ENCODE measurements at regions not wholly inside any gene's neighbourhood (a gene's known extent, or its start where the extent isn't known, plus 50 kb on each side); places are given as distances from the start of the nearest gene placed in this dataset.
"Not testable (repeated sequence)": the region's sequence is repeated elsewhere in the genome, so short reads cannot be mapped to it uniquely, and the experiment has no call there.

- not testable (repeated sequence) for FAIRE-seq; DNase-seq (ENCODE audit: insufficient read length, low spot score)
These were observed 111.5 kb upstream of the BDP1 start for GRCh38 chr5:71343994-71344393.

- DNase-seq (ENCODE audit: insufficient read length, low spot score): not testable (repeated sequence)
- FAIRE-seq: peak; percentile 89
These were observed 82.8 kb upstream of the BDP1 start for GRCh38 chr5:71372601-71373000.

GRCh38 chr5:71373054-71373734 lies 82.3 kb upstream of the BDP1 start:
- peak; percentile 27 for FAIRE-seq
- DNase-seq (ENCODE audit: insufficient read length, low spot score): not testable (repeated sequence)

- DNase-seq (ENCODE audit: insufficient read length, low spot score): not testable (repeated sequence)
- FAIRE-seq: peak; percentile 74
These were observed 71.2 kb upstream of the BDP1 start for GRCh38 chr5:71384204-71384603.

- FAIRE-seq: no peak
- no peak for TF ChIP-seq POLR2A (IDR thresholded peaks at IDR 0.05; ENCODE audit: low read depth, low read length)
- no peak for DNase-seq (ENCODE audit: insufficient read length, low spot score)
These were observed 70.7 kb upstream of the BDP1 start for GRCh38 chr5:71384706-71385105.

GRCh38 chr5:71385208-71385607 lies 70.2 kb upstream of the BDP1 start:
- FAIRE-seq: peak; percentile 52
- not testable (repeated sequence) for DNase-seq (ENCODE audit: insufficient read length, low spot score)

GRCh38 chr5:71388184-71388583 lies 67.3 kb upstream of the BDP1 start:
- DNase-seq (ENCODE audit: insufficient read length, low spot score); FAIRE-seq: not testable (repeated sequence)

GRCh38 chr5:71398400-71398799 lies 57.1 kb upstream of the BDP1 start:
- DNase-seq (ENCODE audit: insufficient read length, low spot score); FAIRE-seq: not testable (repeated sequence)

GRCh38 chr5:71398859-71399258 lies 56.6 kb upstream of the BDP1 start:
- not testable (repeated sequence) for FAIRE-seq

GRCh38 chr5:71399443-71399842 lies 56.0 kb upstream of the BDP1 start:
- FAIRE-seq; DNase-seq (ENCODE audit: insufficient read length, low spot score): not testable (repeated sequence)

More at GRCh38 chr5:71398859-71399258, 56.6 kb upstream of the BDP1 start:
- not testable (repeated sequence) for DNase-seq (ENCODE audit: insufficient read length, low spot score)

- not testable (repeated sequence) for DNase-seq (ENCODE audit: insufficient read length, low spot score)
- peak; percentile 85 for FAIRE-seq
These were observed 54.8 kb upstream of the BDP1 start for GRCh38 chr5:71400626-71401025.

GRCh38 chr5:71401150-71401549 lies 54.3 kb upstream of the BDP1 start:
- not testable (repeated sequence) for FAIRE-seq; DNase-seq (ENCODE audit: insufficient read length, low spot score)

- not testable (repeated sequence) for FAIRE-seq; DNase-seq (ENCODE audit: insufficient read length, low spot score)
These were observed 53.9 kb upstream of the BDP1 start for GRCh38 chr5:71401564-71401963.

- peak; percentile 95 for FAIRE-seq
These were observed 51.0 kb upstream of the BDP1 start for GRCh38 chr5:71404441-71404840.

GRCh38 chr5:71404936-71405335 lies 50.5 kb upstream of the BDP1 start:
- FAIRE-seq; DNase-seq (ENCODE audit: insufficient read length, low spot score): not testable (repeated sequence)

More at GRCh38 chr5:71404441-71404840, 51.0 kb upstream of the BDP1 start:
- not testable (repeated sequence) for DNase-seq (ENCODE audit: insufficient read length, low spot score)

All from H54 (cell line).